HCT116 (cell line): ENCODE measurements at regions not wholly inside any gene's neighbourhood (a gene's known extent, or its start where the extent isn't known, plus 50 kb on each side); places are given as distances from the start of the nearest gene placed in this dataset.

Experiments used
- ATAC-seq: fragments of 200-7000 bp; cut with Tn5 transposase; 2 replicates; pipeline ENCODE4 v1.9.1; 2020; ENCODE audit warnings: mild to moderate bottlenecking, moderate library complexity
- BruUV-seq: library from RNA; stranded (reverse); fragments of 400-500 nt; replicated peaks from 2 replicates; lab custom pipeline; 2021; lab: Mats Ljungman, UMichigan
- CTCF ChIA-PET: fragments of 300-600 bp; sonication (Branson Sonifier 250); formaldehyde crosslinking; loops from one replicate; lab custom pipeline; 2021; ENCODE audit warnings: antibody characterized with exemption; lab: Charles Lee
- POLR2A ChIA-PET: fragments of 300-600, 350-600 bp; sonication (Branson Sonifier 250); formaldehyde crosslinking; loops from one replicate; lab custom pipeline; 2021; ENCODE audit warnings: antibody characterized with exemption; lab: Charles Lee
- RAD21 ChIA-PET, 2 experiments: fragments of 300-600 bp; sonication (Branson Sonifier 250); formaldehyde crosslinking; loops; one replicate each; lab custom pipeline; 2023; ENCODE audit warnings: low total read pairs in 2 of 2; ENCODE audit not compliant: uncharacterized antibody in 2 of 2, unreplicated experiment in 2 of 2, low non-redundant PET in 1 of 2; lab: Charles Lee
- DNase-seq: peaks from one replicate; pipeline ENCODE4 v3.0.0-alpha.2; 2010; ENCODE audit warnings: low read depth, low spot score
- H2AFZ ChIP-seq: fragments of 200-600 bp; shearing (Covaris generic), sonication (generic); 2 replicates; pipeline ENCODE4 v1.6.1; 2017; ENCODE audit warnings: low read depth, mixed run types, mixed read lengths, antibody characterized with exemption, low read length; ENCODE audit not compliant: poor library complexity, severe bottlenecking
- H3K27ac ChIP-seq: 2 replicates; pipeline ENCODE4 v1.5.1; 2012; ENCODE audit warnings: low read depth, low read length
- H3K27me3 ChIP-seq: fragments of 200-600 bp; sonication (generic); 2 replicates; pipeline ENCODE4 v1.6.1; 2016; ENCODE audit warnings: mixed run types, low read length, mixed read lengths; ENCODE audit not compliant: insufficient read depth
- H3K36me3 ChIP-seq, 2 experiments: fragments of 200-500 bp in 1 of 2; fragments of 200-600 bp in 1 of 2; sonication (Bioruptor generic) in 1 of 2; sonication (generic) in 1 of 2; 2 replicates each; pipeline versions ENCODE4 v1.5.1 to v1.6.1; 2014 to 2016; ENCODE audit warnings: low read length in 2 of 2, inconsistent platforms in 1 of 2, mixed read lengths in 1 of 2, mixed run types in 1 of 2; ENCODE audit not compliant: insufficient read depth in 2 of 2, control insufficient read depth in 1 of 2
- H3K4me1 ChIP-seq, 2 experiments: fragments of 200-600 bp in 1 of 2; sonication (generic) in 1 of 2; 2 replicates each; pipeline versions ENCODE4 v1.5.1 to v1.6.1; 2012 to 2017; ENCODE audit warnings: low read length in 2 of 2, inconsistent platforms in 1 of 2, mild to moderate bottlenecking in 1 of 2, mixed read lengths in 1 of 2, mixed run types in 1 of 2, moderate library complexity in 1 of 2; ENCODE audit not compliant: insufficient read depth in 2 of 2, control insufficient read depth in 1 of 2
- H3K4me2 ChIP-seq: fragments of 200-600 bp; sonication (generic); 2 replicates; pipeline ENCODE4 v1.6.1; 2017; ENCODE audit warnings: mixed run types, low read length, mixed read lengths
- H3K4me3 ChIP-seq, 2 experiments: fragments of 200-600 bp in 1 of 2; sonication (generic) in 1 of 2; replicated peaks in 1 of 2; 2 replicates each; pipeline ENCODE4 v1.5.1; 2011 to 2016; ENCODE audit warnings: low read length in 2 of 2, control low read depth in 1 of 2, low read depth in 1 of 2, mild to moderate bottlenecking in 1 of 2, mixed read lengths in 1 of 2, mixed run types in 1 of 2
- H3K79me2 ChIP-seq: fragments of 200-600 bp; sonication (generic); 2 replicates; pipeline ENCODE4 v1.6.1; 2017; ENCODE audit warnings: mild to moderate bottlenecking, mixed run types, low read length, moderate library complexity, mixed read lengths; ENCODE audit not compliant: insufficient read depth
- H3K9ac ChIP-seq: fragments of 200-600 bp; sonication (generic); 2 replicates; pipeline ENCODE4 v1.6.1; 2016; ENCODE audit warnings: low read length, mixed read lengths
- H3K9me2 ChIP-seq: fragments of 200-600 bp; sonication (generic), shearing (Covaris generic); 2 replicates; pipeline ENCODE4 v1.6.1; 2017; ENCODE audit warnings: mixed run types, mild to moderate bottlenecking, moderate library complexity; ENCODE audit not compliant: insufficient read depth
- H3K9me3 ChIP-seq, 2 experiments: fragments of 200-500 bp in 1 of 2; fragments of 200-600 bp in 1 of 2; sonication (Bioruptor generic) in 1 of 2; sonication (generic) in 1 of 2; 2 replicates each; pipeline ENCODE4 v1.6.1; 2014 to 2017; ENCODE audit warnings: low read length in 2 of 2, mixed read lengths in 2 of 2, inconsistent platforms in 1 of 2, low read depth in 1 of 2, mild to moderate bottlenecking in 1 of 2, mixed run types in 1 of 2, moderate library complexity in 1 of 2; ENCODE audit not compliant: control insufficient read depth in 1 of 2, insufficient read depth in 1 of 2
- H4K20me1 ChIP-seq: fragments of 200-600 bp; sonication (generic), shearing (Covaris generic); 2 replicates; pipeline ENCODE4 v1.6.1; 2017; ENCODE audit warnings: mixed run types, mild to moderate bottlenecking, moderate library complexity; ENCODE audit not compliant: insufficient read depth
- CEBPB ChIP-seq: IDR thresholded peaks from 2 replicates; pipeline ENCODE4 v1.6.1; 2012; ENCODE audit warnings: low read depth
- CTCF ChIP-seq, 3 experiments: fragments of 200-600 bp in 1 of 3; sonication (generic) in 1 of 3; IDR thresholded peaks in 2 of 3; conservative IDR thresholded peaks in 1 of 3; 2 replicates each; pipeline ENCODE4 v1.5.1; 2012 to 2017; ENCODE audit warnings: low read depth in 2 of 3, low read length in 2 of 3, antibody characterized with exemption in 1 of 3, borderline replicate concordance in 1 of 3, control low read depth in 1 of 3, mild to moderate bottlenecking in 1 of 3, mixed read lengths in 1 of 3, mixed run types in 1 of 3, moderate library complexity in 1 of 3; ENCODE audit not compliant: insufficient read depth in 1 of 3
- ELF1 ChIP-seq: IDR thresholded peaks from 2 replicates; pipeline ENCODE4 v1.6.1; 2012; ENCODE audit warnings: low read depth, borderline replicate concordance
- EZH2 ChIP-seq: fragments of 200-600 bp; sonication (generic); IDR thresholded peaks from 2 replicates; pipeline ENCODE4 v1.6.1; 2017; ENCODE audit warnings: antibody characterized with exemption, mixed run types
- FOSL1 ChIP-seq: IDR thresholded peaks from 2 replicates; pipeline ENCODE4 v1.6.1; 2012; ENCODE audit warnings: low read depth
- JUND ChIP-seq: IDR thresholded peaks from 2 replicates; pipeline ENCODE4 v1.6.1; 2012
- POLR2A ChIP-seq: IDR thresholded peaks from 2 replicates; pipeline ENCODE4 v1.7.0; 2011; ENCODE audit warnings: borderline replicate concordance; ENCODE audit not compliant: insufficient read depth, insufficient read length; ENCODE audit errors: extremely low read depth
- POLR2AphosphoS5 ChIP-seq: IDR thresholded peaks from 2 replicates; pipeline ENCODE4 v1.6.1; 2011; ENCODE audit warnings: mild to moderate bottlenecking, low read depth, low read length, moderate library complexity
- REST ChIP-seq: IDR thresholded peaks from 2 replicates; pipeline ENCODE4 v1.6.1; 2012; ENCODE audit warnings: low read depth
- SP1 ChIP-seq: IDR thresholded peaks from 2 replicates; pipeline ENCODE4 v1.6.1; 2012; ENCODE audit warnings: low read depth
- SRF ChIP-seq: IDR thresholded peaks from 2 replicates; pipeline ENCODE4 v1.6.1; 2012; ENCODE audit warnings: low read depth
- TCF7L2 ChIP-seq: IDR thresholded peaks from 2 replicates; pipeline ENCODE4 v1.7.0; 2011; ENCODE audit warnings: borderline replicate concordance, inconsistent platforms; ENCODE audit not compliant: insufficient read depth, insufficient read length; ENCODE audit errors: extremely low read depth
- ZBTB33 ChIP-seq: IDR thresholded peaks from 2 replicates; pipeline ENCODE4 v1.6.1; 2011; ENCODE audit warnings: mild to moderate bottlenecking, low read length, moderate library complexity; ENCODE audit not compliant: insufficient replicate concordance; ENCODE audit errors: extremely low read depth
- ZFX ChIP-seq: fragments of 450-650 bp; IDR thresholded peaks from 2 replicates; pipeline ENCODE4 v1.6.1; 2017
- ZNF274 ChIP-seq: fragments of 200-500 bp; sonication (Bioruptor generic); IDR thresholded peaks from 2 replicates; pipeline ENCODE4 v1.6.1; 2014; ENCODE audit warnings: mild to moderate bottlenecking, low read depth, low read length, inconsistent platforms
- intact Hi-C: fragments of 100-400 bp; cut with micrococcal nuclease; formaldehyde crosslinking; loops from 2 replicates; pipeline ENCODE4 v1.10.0; 2022
- TF ChIP-seq, protein P1 (sequence below): IDR thresholded peaks from 2 replicates; pipeline ENCODE4 v1.6.1; 2012

- TF ChIP-seq EZH2 (no peak), POLR2AphosphoS5 (no peak), CEBPB (no peak), TCF7L2 (no peak), SRF (no peak)
Observed at GRCh38 chr7:12133865-12134264, 77.2 kb upstream of the TMEM106B start (continued).

GRCh38 chr7:12136523-12136922 is 74.6 kb upstream of the TMEM106B start:
- intact Hi-C loops: no loop called here
- POLR2A ChIA-PET: interaction anchor here (0.9 kb wide), 1 partner anchor 29 kb away, joined by 3 read pairs; no protein-coding TSS in a partner anchor
- Histone ChIP-seq H3K27ac (no peak overlapping the region), H3K9me2 (no peaks in the 10 kb centered on the region), H3K79me2 (no peaks in the 10 kb centered on the region), H3K9me3 (no peaks in the 10 kb centered on the region), H3K4me2 (no peak overlapping the region), H3K4me1 (no peaks in the 10 kb centered on the region), H3K27me3 (no peaks in the 10 kb centered on the region), H3K36me3 (no peaks in the 10 kb centered on the region), H2AFZ (no peak overlapping the region), H3K9ac (no peak overlapping the region), H3K4me3 (no peak overlapping the region), H4K20me1 (no peaks in the 10 kb centered on the region)
- ATAC-seq (no peak), DNase-seq (no peak)
- RAD21 ChIA-PET: no interaction called here
- CTCF ChIA-PET: no interaction called here
- TF ChIP-seq TCF7L2 (no peak), POLR2A (no peak), ELF1 (no peak), SP1 (no peak), JUND (no peak), ZBTB33 (no peak), EZH2 (no peak), CTCF (IDR thresholded peaks at IDR 0.05 in 2 of 3, conservative IDR thresholded peaks at IDR 0.05 in 1 of 3; ENCODE audit: borderline replicate concordance in 1 of 3, insufficient read depth in 1 of 3, low read depth in 2 of 3, low read length in 2 of 3) (no peak), ZFX (no peak), POLR2AphosphoS5 (no peak), REST (no peak), FOSL1 (no peak), ZNF274 (no peak)
- TF ChIP-seq, protein P1, sequence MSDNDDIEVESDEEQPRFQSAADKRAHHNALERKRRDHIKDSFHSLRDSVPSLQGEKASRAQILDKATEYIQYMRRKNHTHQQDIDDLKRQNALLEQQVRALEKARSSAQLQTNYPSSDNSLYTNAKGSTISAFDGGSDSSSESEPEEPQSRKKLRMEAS: no peak
- no TSS peak for BruUV-seq
